ENCODE measurements at regions not wholly inside any gene's neighbourhood (a gene's known extent, or its start where the extent isn't known, plus 50 kb on each side); places are given as distances from the start of the nearest gene placed in this dataset.

- Histone ChIP-seq H3K36me3 (ENCODE audit: control insufficient read depth in 1 of 2, insufficient read depth in 2 of 2, low read length in 2 of 2) (no peaks in the 10 kb centered on the region), H2AFZ (ENCODE audit: low read depth, low read length, poor library complexity, severe bottlenecking) (no peak overlapping the region), H3K4me1 (ENCODE audit: control insufficient read depth in 1 of 2, insufficient read depth in 2 of 2, low read length in 2 of 2) (no peaks in the 10 kb centered on the region), H4K20me1 (ENCODE audit: insufficient read depth) (no peaks in the 10 kb centered on the region), H3K4me3 (replicated peaks in 1 of 2; ENCODE audit: low read depth in 1 of 2, low read length in 2 of 2) (no peak overlapping the region), H3K4me2 (ENCODE audit: low read length) (no peak overlapping the region), H3K9me3 (ENCODE audit: control insufficient read depth in 1 of 2, insufficient read depth in 1 of 2, low read depth in 1 of 2, low read length in 2 of 2) (no peaks in the 10 kb centered on the region), H3K27me3 (ENCODE audit: insufficient read depth, low read length) (no peaks in the 10 kb centered on the region), H3K9ac (ENCODE audit: low read length) (no peak overlapping the region), H3K27ac (ENCODE audit: low read depth, low read length) (no peak overlapping the region), H3K79me2 (ENCODE audit: insufficient read depth, low read length) (no peaks in the 10 kb centered on the region), H3K9me2 (ENCODE audit: insufficient read depth) (no peaks in the 10 kb centered on the region)
- TF ChIP-seq FOSL1 (IDR thresholded peaks at IDR 0.05; ENCODE audit: low read depth), result no peak
- TF ChIP-seq JUND (IDR thresholded peaks at IDR 0.05), result no peak
- TF ChIP-seq MAX (IDR thresholded peaks at IDR 0.05), result no peak
- no peak for TF ChIP-seq SP1 (IDR thresholded peaks at IDR 0.05; ENCODE audit: low read depth)
- TF ChIP-seq CTCF (IDR thresholded peaks at IDR 0.05 in 2 of 3, conservative IDR thresholded peaks at IDR 0.05 in 1 of 3; ENCODE audit: borderline replicate concordance in 1 of 3, insufficient read depth in 1 of 3, low read depth in 2 of 3, low read length in 2 of 3), result no peak
- TF ChIP-seq ZBTB33 (IDR thresholded peaks at IDR 0.05; ENCODE audit: extremely low read depth, insufficient replicate concordance, low read length), result no peak
- no peak for TF ChIP-seq REST (IDR thresholded peaks at IDR 0.05; ENCODE audit: low read depth)
- no peak for TF ChIP-seq EGR1 (IDR thresholded peaks at IDR 0.05; ENCODE audit: low read depth)
- no peak for TF ChIP-seq EZH2phosphoT487 (IDR thresholded peaks at IDR 0.05; ENCODE audit: borderline replicate concordance)
- intact Hi-C loops (cut with micrococcal nuclease), result no loop called here
- POLR2A ChIA-PET, result no interaction called here
- CTCF ChIA-PET, result no interaction called here
- no peak for DNase-seq (ENCODE audit: low read depth, low spot score)
- ATAC-seq, result no peak
- BruUV-seq (replicated peaks), result no TSS peak
- RAD21 ChIA-PET (ENCODE audit: low non-redundant PET in 1 of 2, low total read pairs in 2 of 2, uncharacterized antibody in 2 of 2, unreplicated experiment in 2 of 2), result no interaction called here
Measured at GRCh38 chrX:39827951-39828350, 269.8 kb downstream of the BCOR start.

Data from HCT116 (cell line).